NCI-H748 treated with DMSO at 0.1 percent for 48 hours (cell line): ENCODE measurements at regions not wholly inside any gene's neighbourhood (a gene's known extent, or its start where the extent isn't known, plus 50 kb on each side); places are given as distances from the start of the nearest gene placed in this dataset.

Experiments
- DNase-seq: peaks from one replicate; lab custom pipeline; 2025; lab: John Stamatoyannopoulos, UW

- DNase-seq = no peak
Observed at GRCh38 chr18:10009321-10010144, 95.7 kb downstream of the VAPA start.

- DNase-seq = no peak
Observed at GRCh38 chr18:10010611-10011015, 96.8 kb downstream of the VAPA start.

GRCh38 chr18:10011061-10011460 lies 97.2 kb downstream of the VAPA start:
- DNase-seq = no peak

- DNase-seq = no peak
Observed at GRCh38 chr18:10011751-10012150, 97.9 kb downstream of the VAPA start.

GRCh38 chr18:10012526-10012925 lies 98.7 kb downstream of the VAPA start:
- DNase-seq = no peak

GRCh38 chr18:10013621-10014543 lies 100.1 kb downstream of the VAPA start:
- DNase-seq = no peak

- no peak for DNase-seq
Observed at GRCh38 chr18:10015288-10015701, 101.5 kb downstream of the VAPA start.

- no peak for DNase-seq
Observed at GRCh38 chr18:10015941-10016819, 102.4 kb downstream of the VAPA start.

GRCh38 chr18:10017043-10017442 lies 103.2 kb downstream of the VAPA start:
- no peak for DNase-seq

GRCh38 chr18:10018289-10018688 lies 104.5 kb downstream of the VAPA start:
- DNase-seq = no peak

GRCh38 chr18:10020171-10020570 lies 106.4 kb downstream of the VAPA start:
- DNase-seq = peak; percentile 98

- DNase-seq = no peak
Observed at GRCh38 chr18:10022365-10022764, 108.5 kb downstream of the VAPA start.

GRCh38 chr18:10023853-10024570 lies 110.2 kb downstream of the VAPA start:
- DNase-seq = peak; percentile 98

- DNase-seq = no peak
Observed at GRCh38 chr18:10025711-10026670, 112.2 kb downstream of the VAPA start.

GRCh38 chr18:10027031-10027430 lies 113.2 kb downstream of the VAPA start:
- DNase-seq = no peak

GRCh38 chr18:10027461-10027860 lies 113.6 kb downstream of the VAPA start:
- DNase-seq = no peak

GRCh38 chr18:10029711-10030110 lies 115.9 kb downstream of the VAPA start:
- DNase-seq = no peak

- DNase-seq = no peak
Observed at GRCh38 chr18:10030816-10031541, 117.2 kb downstream of the VAPA start.

GRCh38 chr18:10032331-10033015 lies 118.7 kb downstream of the VAPA start:
- DNase-seq = no peak
